MCF 10A (cell line): ENCODE measurements at regions not wholly inside any gene's neighbourhood (a gene's known extent, or its start where the extent isn't known, plus 50 kb on each side); places are given as distances from the start of the nearest gene placed in this dataset.
"Not testable (repeated sequence)": the region's sequence is repeated elsewhere in the genome, so short reads cannot be mapped to it uniquely, and the experiment has no call there.

Experiments
- BruUV-seq: library from RNA; stranded (reverse); fragments of 400-500 nt; replicated peaks from 2 replicates; lab custom pipeline; 2021; lab: Mats Ljungman, UMichigan
- CTCF ChIA-PET: fragments of 300-600 bp; sonication (Branson Sonifier 250); formaldehyde crosslinking; extraction: SDS; loops from one replicate; lab custom pipeline; 2021; ENCODE audit warnings: antibody characterized with exemption, inconsistent platforms; lab: Yijun Ruan, JAX
- POLR2A ChIA-PET: fragments of 300-600, 350-650 bp; sonication (Branson Sonifier 250); formaldehyde crosslinking; extraction: SDS; loops from one replicate; lab custom pipeline; 2020; ENCODE audit warnings: antibody characterized with exemption, inconsistent platforms; lab: Yijun Ruan, JAX
- DNase-seq: peaks from one replicate; pipeline ENCODE4 v3.0.0-alpha.2; 2018; ENCODE audit not compliant: unreplicated experiment
- H3K27ac Mint-ChIP-seq: one replicate; pipeline ENCODE4 v1.8.0; 2022; ENCODE audit warnings: mild to moderate bottlenecking, low read depth, mixed read lengths; ENCODE audit not compliant: unreplicated experiment
- H3K27me3 Mint-ChIP-seq: one replicate; pipeline ENCODE4 v1.8.0; 2022; ENCODE audit warnings: mixed read lengths; ENCODE audit not compliant: insufficient read depth, unreplicated experiment
- H3K36me3 Mint-ChIP-seq: one replicate; pipeline ENCODE4 v1.8.0; 2022; ENCODE audit warnings: mild to moderate bottlenecking, moderate library complexity, mixed read lengths; ENCODE audit not compliant: insufficient read depth, unreplicated experiment
- H3K4me1 Mint-ChIP-seq: one replicate; pipeline ENCODE4 v1.8.0; 2022; ENCODE audit warnings: mixed read lengths; ENCODE audit not compliant: insufficient read depth, unreplicated experiment
- H3K4me3 Mint-ChIP-seq: one replicate; pipeline ENCODE4 v1.8.0; 2022; ENCODE audit warnings: mild to moderate bottlenecking, moderate library complexity, mixed read lengths; ENCODE audit not compliant: unreplicated experiment
- H3K9me3 Mint-ChIP-seq: one replicate; pipeline ENCODE4 v1.8.0; 2022; ENCODE audit warnings: mixed read lengths; ENCODE audit not compliant: unreplicated experiment
- intact Hi-C: fragments of 100-400 bp; cut with micrococcal nuclease; formaldehyde crosslinking; loops from 2 replicates; pipeline ENCODE4 v1.14.1; 2022
- TF ChIP-seq, protein P1 (sequence below): fragments of 200-600 bp; IDR thresholded peaks from one replicate; pipeline ENCODE4 v1.8.0; 2022; ENCODE audit warnings: antibody characterized with exemption, mild to moderate bottlenecking; ENCODE audit not compliant: unreplicated experiment

DNA sequence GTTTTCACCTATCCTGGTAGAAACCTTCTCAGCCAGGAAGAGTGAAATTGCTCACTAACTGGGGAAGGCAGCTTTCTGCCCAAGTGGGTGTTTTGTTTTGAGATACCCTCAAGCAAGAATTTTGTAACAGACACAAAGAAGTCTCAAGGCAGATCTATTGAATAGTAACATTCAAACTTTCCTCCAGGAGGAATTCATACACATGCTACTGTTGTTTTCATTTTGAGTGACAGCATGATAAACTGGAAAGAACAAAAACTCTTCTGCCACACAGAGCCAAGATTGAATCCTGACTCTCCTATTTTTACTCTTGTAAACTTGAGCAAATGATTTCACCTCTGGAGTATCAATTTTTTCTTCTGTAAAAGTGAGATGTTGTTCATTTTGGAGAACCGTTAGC lies 54.8 kb upstream of the MBNL1 start:
- TF ChIP-seq, protein P1, sequence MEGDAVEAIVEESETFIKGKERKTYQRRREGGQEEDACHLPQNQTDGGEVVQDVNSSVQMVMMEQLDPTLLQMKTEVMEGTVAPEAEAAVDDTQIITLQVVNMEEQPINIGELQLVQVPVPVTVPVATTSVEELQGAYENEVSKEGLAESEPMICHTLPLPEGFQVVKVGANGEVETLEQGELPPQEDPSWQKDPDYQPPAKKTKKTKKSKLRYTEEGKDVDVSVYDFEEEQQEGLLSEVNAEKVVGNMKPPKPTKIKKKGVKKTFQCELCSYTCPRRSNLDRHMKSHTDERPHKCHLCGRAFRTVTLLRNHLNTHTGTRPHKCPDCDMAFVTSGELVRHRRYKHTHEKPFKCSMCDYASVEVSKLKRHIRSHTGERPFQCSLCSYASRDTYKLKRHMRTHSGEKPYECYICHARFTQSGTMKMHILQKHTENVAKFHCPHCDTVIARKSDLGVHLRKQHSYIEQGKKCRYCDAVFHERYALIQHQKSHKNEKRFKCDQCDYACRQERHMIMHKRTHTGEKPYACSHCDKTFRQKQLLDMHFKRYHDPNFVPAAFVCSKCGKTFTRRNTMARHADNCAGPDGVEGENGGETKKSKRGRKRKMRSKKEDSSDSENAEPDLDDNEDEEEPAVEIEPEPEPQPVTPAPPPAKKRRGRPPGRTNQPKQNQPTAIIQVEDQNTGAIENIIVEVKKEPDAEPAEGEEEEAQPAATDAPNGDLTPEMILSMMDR: no peak
- Mint-ChIP-seq H3K9me3 (no peaks in the 10 kb centered on the region), H3K27ac (no peak overlapping the region), H3K4me3 (no peak overlapping the region), H3K27me3 (no peaks in the 10 kb centered on the region), H3K36me3 (no peaks in the 10 kb centered on the region), H3K4me1 (no peaks in the 10 kb centered on the region)
- intact Hi-C loops: no loop called here
- ChIA-PET POLR2A (interaction anchor here (0.8 to 1.0 kb wide), 3 partner anchors 9 to 1730 kb away, joined by 3 read pairs; no protein-coding TSS in a partner anchor), CTCF (no interaction called here)
- no peak for DNase-seq
- BruUV-seq: no TSS peak

DNA sequence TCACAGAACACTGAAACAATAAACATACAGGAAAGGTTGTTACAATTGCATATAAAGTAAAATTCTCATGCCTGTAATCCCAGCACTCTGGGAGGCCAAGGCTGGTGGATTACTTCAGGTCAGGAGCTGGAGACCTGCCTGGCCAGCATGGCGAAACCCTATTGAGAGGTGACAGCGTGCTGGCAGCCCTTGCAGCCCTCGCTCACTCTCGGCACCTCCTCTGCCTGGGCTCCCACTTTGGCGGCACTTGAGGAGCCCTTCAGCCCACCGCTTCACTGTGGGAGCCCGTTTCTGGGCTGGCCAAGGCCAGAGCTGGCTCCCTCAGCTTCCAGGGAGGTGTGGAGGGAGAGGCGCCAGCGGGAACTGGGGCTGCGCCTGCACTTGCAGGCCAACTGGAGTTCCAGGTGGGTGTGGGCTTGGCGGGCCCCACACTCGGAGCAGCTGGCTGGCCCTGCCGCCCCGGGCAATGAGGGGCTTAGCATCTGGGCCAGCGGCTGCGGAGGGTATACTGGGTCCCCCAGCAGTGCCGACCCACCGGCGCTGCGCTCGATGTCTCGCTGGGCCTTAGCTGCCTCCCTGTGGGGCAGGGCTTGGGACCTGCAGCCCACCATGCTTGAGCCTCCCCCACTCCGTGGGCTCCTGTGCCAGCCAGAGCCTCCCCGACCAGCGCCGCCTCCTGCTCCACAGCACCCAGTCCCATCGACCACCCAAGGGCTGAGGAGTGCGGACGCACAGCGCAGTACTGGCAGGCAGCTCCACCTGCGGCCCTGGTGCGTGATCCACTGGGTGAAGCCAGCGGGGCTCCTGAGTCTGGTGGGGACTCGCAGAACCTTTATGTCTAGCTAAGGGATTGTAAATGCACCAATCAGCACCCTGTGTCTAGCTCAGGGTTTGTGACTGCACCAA lies 51.5 kb upstream of the MBNL1 start:
- H3K27me3 Mint-ChIP-seq, POLR2A ChIA-PET, BruUV-seq, H3K27ac Mint-ChIP-seq, DNase-seq, intact Hi-C loops, H3K4me1 Mint-ChIP-seq, H3K4me3 Mint-ChIP-seq, H3K9me3 Mint-ChIP-seq, H3K36me3 Mint-ChIP-seq: not testable (repeated sequence)
- CTCF ChIA-PET: interaction anchor here (0.7 kb wide), 1 partner anchor 37 kb away, joined by 3 read pairs; no protein-coding TSS in a partner anchor

DNA sequence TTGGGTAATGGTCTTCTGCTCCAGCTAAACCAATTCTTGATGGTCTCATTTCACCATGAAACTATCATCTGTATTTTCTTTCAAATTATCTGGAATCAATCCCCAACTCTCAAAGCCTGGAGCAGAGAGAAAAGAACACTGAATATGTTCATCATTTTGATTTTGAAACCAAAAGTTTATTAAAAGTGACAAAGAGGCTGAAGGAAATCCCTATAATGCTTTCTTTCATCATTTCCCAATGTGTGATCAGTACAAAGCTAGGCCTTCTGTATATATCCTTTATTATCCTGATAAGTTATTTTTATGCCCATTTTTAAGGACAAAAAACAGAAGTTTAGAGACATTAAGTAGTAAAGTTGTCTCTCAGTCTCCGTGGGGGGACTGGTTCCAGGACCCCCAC lies 50.1 kb upstream of the MBNL1 start:
- DNase-seq: no peak
- H3K4me1 Mint-ChIP-seq: peaks cover 10% of the 10 kb centered on the region
- H3K27me3 Mint-ChIP-seq: no peaks in the 10 kb centered on the region
- no TSS peak for BruUV-seq
- no peak overlapping the region for H3K4me3 Mint-ChIP-seq
- H3K36me3 Mint-ChIP-seq: no peaks in the 10 kb centered on the region
- H3K27ac Mint-ChIP-seq: no peak overlapping the region
- CTCF ChIA-PET: interaction anchor here (0.6 kb wide), 2 partner anchors 300 to 394 kb away, joined by 3 read pairs; no protein-coding TSS in a partner anchor
- intact Hi-C loops: no loop called here
- POLR2A ChIA-PET: interaction anchor here (1.0 to 2.2 kb wide), 2 partner anchors 13 to 15 kb away, joined by 3 to 5 read pairs; no protein-coding TSS in a partner anchor
- no peaks in the 10 kb centered on the region for H3K9me3 Mint-ChIP-seq
- TF ChIP-seq, protein P1: no peak
